ENCODE measurements at regions not wholly inside any gene's neighbourhood (a gene's known extent, or its start where the extent isn't known, plus 50 kb on each side); places are given as distances from the start of the nearest gene placed in this dataset.
"Not testable (repeated sequence)": the region's sequence is repeated elsewhere in the genome, so short reads cannot be mapped to it uniquely, and the experiment has no call there.

DNA sequence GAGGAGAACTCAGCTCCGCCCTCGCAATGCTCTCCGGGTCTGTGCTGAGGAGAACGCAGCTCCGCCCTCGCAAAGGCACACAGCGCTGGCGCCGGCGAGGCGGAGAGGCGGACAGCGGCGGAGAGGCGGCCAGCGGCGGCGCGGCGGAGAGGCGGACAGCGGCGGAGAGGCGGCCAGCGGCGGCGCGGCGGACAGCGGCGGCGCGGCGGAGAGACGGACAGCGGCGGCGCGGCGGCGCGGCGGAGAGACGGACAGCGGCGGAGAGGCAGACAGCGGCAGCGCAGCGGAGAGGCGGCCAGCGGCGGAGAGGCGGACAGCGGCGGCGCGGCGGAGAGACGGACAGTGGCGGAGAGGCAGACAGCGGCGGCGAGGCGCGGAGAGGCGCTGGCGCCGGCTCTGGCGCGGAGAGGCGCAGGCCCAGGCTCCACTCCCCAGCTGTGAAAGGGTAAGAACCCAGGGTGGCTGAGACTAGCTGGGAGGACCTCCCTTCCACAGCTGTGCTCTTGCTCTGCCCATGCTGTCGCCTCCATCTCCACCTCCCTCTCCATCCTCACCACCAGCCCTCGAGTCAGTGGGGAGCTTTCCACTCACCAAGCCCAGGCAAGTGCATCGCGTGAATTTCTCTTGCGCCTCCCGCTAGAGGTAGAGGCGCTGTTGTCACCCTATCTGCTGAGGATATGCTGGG is 2879.9 kb downstream of the RPIA start:
- H3K36me3 ChIP-seq; DNase-seq; H3K9me3 ChIP-seq; H3K27me3 ChIP-seq; H3K27ac ChIP-seq; intact Hi-C loops (cut with DNase I); H3K4me1 ChIP-seq: not testable (repeated sequence)
- peak overlapping the region in 1 of 4 donors; percentile 30 for H3K4me3 ChIP-seq
- 89 to 92% methylated on average over 36 to 46 of the region's 78 CpGs for WGBS, 2 donors

DNA sequence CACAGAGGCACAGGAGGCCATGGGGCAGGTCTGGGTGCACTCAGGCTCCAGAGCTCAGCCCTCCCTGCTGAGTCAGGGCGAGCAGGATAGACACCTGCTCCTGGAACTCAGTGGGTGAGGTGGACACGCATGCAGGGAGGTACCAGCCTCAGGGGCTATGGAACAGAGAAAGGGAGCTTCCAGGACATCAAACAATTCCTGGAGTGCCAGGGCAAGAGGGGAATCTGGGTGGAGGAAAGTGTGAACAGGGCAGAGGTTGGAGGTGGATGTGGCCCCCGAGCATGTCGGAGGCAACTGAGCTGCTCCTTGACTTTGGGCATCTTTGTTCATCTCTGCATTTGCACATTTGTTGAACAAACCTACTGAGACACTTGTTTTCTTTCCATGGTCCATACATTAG is 2881.5 kb downstream of the RPIA start:
- H3K27me3 ChIP-seq; H3K4me1 ChIP-seq; H3K27ac ChIP-seq; DNase-seq; intact Hi-C loops (cut with DNase I); H3K36me3 ChIP-seq; H3K4me3 ChIP-seq; H3K9me3 ChIP-seq: not testable (repeated sequence)
- 84 to 92% methylated on average over 2 to 3 of the region's 4 CpGs for WGBS, 2 donors

DNA sequence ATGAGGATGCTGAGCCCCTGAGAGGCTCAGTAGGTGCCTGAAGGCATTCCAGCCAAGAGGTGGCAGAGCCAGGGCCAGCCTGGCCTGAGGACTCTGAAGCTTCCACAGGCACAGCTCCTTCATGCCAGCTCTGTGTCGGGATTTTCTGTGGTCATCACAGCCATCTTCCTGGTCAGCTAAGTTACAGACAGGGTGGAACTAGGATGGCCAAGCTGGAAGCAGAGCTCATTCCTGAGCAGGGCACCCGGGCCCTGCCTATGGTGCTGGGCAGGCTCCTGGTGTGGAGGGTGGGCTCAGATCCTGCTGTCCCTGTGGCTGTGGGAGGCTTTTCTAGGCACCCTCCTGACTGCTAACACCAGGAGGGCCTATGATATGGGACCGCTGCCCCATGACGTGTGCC is 2882.3 kb downstream of the RPIA start:
- H3K9me3 ChIP-seq; DNase-seq; H3K4me1 ChIP-seq; H3K27me3 ChIP-seq; intact Hi-C loops (cut with DNase I); H3K27ac ChIP-seq; H3K4me3 ChIP-seq; H3K36me3 ChIP-seq: not testable (repeated sequence)
- 74 to 81% methylated on average over 2 of the region's 4 CpGs for WGBS, 2 donors

DNA sequence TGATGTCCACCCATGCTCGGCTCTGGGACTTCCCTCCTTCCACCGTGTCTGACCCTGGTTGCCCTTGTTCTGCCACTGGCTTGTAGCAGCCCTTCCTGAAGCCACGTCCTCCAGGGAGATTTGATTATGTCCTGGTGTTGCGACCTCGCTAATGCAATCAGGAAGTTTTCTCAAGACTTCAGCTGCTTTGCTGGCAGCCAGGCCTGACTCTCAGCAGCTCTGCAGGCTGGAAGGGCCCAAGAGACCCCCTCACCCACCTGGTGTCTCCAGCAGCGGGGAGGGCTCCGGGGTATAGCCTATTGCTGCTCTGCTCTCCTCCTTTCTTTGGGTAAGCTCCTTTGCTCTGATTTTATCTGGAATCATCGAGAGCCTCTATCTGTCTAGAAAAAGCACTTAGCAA is 2882.8 kb downstream of the RPIA start:
- WGBS, 2 donors: 60% methylated on average over 1 of the region's 8 CpGs; no CpG with 5 or more reads in 1 of the 2 donors
- H3K27ac ChIP-seq; H3K27me3 ChIP-seq; H3K36me3 ChIP-seq; intact Hi-C loops (cut with DNase I); H3K4me1 ChIP-seq; DNase-seq; H3K4me3 ChIP-seq; H3K9me3 ChIP-seq: not testable (repeated sequence)

DNA sequence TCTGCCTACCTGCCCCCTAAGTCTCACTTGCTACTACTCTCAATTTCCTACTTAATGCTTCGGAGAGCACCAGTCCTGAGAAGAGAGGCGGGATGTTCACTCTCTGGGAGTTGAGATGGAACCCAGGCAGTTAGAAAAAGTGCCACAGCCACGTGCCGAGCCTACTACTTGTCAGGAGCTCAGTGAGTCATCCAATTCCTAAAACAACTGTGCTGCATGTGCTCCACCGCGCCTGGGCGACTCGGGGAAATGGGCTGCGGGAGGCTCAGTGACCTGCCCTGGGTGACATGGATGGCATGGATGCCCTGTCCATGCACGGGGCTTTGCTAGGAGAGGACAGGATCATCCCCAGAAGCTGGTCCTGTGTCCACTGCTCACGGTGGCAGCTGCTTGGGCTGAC is 2884.2 kb downstream of the RPIA start:
- intact Hi-C loops (cut with DNase I); DNase-seq; H3K27ac ChIP-seq; H3K4me1 ChIP-seq; H3K27me3 ChIP-seq; H3K4me3 ChIP-seq; H3K36me3 ChIP-seq; H3K9me3 ChIP-seq: not testable (repeated sequence)
- 63 to 74% methylated on average over 5 to 8 of the region's 11 CpGs for WGBS, 2 donors

DNA sequence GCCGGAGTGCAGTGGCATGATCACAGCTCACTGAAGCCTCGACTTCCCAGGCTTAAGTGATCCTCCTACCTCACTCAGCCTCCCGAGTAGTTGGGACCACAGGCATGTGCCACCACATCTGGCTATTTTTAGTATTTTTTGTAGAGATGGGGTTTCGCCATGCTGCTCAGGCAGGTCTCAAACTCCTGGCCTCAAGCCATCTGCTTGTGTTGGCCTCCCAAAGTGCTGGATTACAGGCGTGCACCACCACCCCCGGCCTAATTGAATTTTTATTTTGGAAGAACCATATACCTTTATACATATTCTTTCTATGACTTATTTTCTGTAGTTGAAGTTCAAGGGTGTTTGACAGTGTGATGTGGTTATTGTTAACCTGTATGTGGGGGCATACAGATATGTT is 2885.9 kb downstream of the RPIA start:
- DNase-seq; intact Hi-C loops (cut with DNase I); H3K4me3 ChIP-seq; H3K4me1 ChIP-seq; H3K9me3 ChIP-seq; H3K27me3 ChIP-seq; H3K27ac ChIP-seq; H3K36me3 ChIP-seq: not testable (repeated sequence)
- 60 to 69% methylated on average over 3 to 6 of the region's 6 CpGs for WGBS, 2 donors

DNA sequence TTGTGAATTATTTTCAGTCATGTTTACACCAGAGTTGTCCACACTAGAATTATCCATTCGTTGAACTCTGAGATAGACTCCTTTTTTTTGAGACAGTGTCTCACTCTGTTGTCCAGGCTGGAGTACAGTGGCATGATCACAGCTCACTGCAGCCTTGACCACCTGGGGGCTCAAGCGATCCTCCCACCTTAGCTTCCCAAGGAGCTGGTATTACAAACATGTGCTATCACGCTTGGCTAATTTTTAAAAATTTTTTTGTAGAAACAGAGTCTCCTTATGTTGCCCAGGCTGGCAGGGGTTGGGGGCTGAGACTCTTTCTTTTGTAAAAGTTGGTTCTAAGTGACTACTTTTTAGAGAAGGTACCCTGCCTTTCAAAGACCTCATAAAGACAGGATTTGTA is 2887.2 kb downstream of the RPIA start:
- WGBS, 2 donors: 50 to 60% methylated on average over 3 of the region's 3 CpGs
- DNase-seq; H3K4me1 ChIP-seq; H3K4me3 ChIP-seq; H3K27ac ChIP-seq; H3K36me3 ChIP-seq; intact Hi-C loops (cut with DNase I): not testable (repeated sequence)
- Histone ChIP-seq H3K27me3 (peaks cover 0 to 11% (median 0%) of the 10 kb centered on the region in 4 donors), H3K9me3 (peaks cover 0 to 11% (median 0%) of the 10 kb centered on the region in 3 donors)

DNA sequence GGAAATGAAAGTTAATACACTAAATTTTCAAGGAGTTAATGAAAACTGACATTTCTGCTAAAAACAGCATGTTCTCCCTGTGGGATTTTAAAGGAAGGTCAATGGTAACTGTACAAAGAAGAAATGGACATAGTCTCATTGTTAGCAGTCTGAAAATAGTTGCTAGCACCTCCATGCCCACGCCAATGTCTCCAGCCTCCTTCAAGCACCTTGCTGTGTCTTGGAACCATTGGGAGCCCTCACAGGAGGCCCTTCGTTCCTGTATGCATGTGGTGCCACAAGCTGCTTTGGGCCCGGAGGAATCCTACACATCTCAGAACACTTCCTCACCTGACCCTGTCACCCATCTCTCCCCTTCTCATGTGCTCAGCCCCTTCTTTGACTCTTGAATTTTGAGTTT is 2888.1 kb downstream of the RPIA start:
- H3K36me3 ChIP-seq; intact Hi-C loops (cut with DNase I); DNase-seq; H3K27ac ChIP-seq; H3K4me1 ChIP-seq; H3K4me3 ChIP-seq: not testable (repeated sequence)
- Histone ChIP-seq H3K9me3 (peaks cover 0 to 16% (median 0%) of the 10 kb centered on the region in 3 donors), H3K27me3 (peaks cover 0 to 14% (median 0%) of the 10 kb centered on the region in 4 donors)
- 47 to 58% methylated on average over 3 of the region's 3 CpGs for WGBS, 2 donors

DNA sequence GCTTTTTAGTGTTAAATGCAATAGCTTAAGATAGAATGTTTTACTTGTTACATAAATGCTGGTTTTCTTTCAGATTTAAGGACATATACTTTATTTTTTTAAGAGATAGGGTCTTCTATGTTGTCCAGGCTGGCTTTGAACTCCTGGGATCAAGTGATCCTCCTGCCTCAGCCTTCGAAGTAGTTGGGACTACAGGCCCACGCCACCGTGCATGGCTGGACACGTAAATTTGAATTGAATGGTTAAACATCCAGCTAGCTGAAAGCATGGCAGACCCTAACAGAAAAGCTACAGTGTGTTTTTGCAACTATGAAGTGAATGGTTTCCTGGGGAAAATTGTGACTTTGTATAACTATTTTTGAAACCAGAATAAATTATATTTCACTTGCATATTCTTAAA is 2888.6 kb downstream of the RPIA start:
- Histone ChIP-seq H3K9me3 (peaks cover 0 to 18% (median 0%) of the 10 kb centered on the region in 3 donors), H3K27me3 (peaks cover 0 to 16% (median 0%) of the 10 kb centered on the region in 4 donors)
- WGBS, 2 donors: 75 to 77% methylated on average over 4 of the region's 4 CpGs
- DNase-seq; H3K4me1 ChIP-seq; H3K36me3 ChIP-seq; H3K27ac ChIP-seq; intact Hi-C loops (cut with DNase I); H3K4me3 ChIP-seq: not testable (repeated sequence)

DNA sequence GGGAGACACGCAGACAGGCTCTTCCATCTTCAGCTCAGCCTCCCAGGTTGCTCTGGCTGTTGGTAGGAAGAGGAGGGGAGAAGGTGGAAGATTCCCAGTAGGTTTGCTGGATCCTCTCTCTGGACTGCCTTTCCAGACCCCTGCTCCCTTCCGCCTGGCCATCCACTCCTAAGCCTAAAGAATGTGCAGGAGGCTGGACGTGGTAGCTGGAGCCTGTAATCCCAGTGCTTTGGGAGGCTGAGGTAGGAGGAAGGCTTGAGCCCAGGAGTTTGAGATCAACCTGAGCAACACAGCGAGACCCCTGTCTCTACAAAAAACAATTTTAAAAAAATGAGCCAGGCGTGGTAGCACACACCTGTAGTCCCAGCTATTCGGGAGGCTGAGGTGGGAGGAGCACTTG is 2895.6 kb downstream of the RPIA start:
- Histone ChIP-seq H3K27me3 (peaks cover 0 to 52% (median 0%) of the 10 kb centered on the region in 4 donors), H3K9me3 (peaks cover 0 to 18% (median 0%) of the 10 kb centered on the region in 3 donors)
- H3K36me3 ChIP-seq; DNase-seq; intact Hi-C loops (cut with DNase I); H3K4me3 ChIP-seq; H3K4me1 ChIP-seq; H3K27ac ChIP-seq: not testable (repeated sequence)
- WGBS, 2 donors: 70 to 85% methylated on average over 5 to 6 of the region's 6 CpGs

DNA sequence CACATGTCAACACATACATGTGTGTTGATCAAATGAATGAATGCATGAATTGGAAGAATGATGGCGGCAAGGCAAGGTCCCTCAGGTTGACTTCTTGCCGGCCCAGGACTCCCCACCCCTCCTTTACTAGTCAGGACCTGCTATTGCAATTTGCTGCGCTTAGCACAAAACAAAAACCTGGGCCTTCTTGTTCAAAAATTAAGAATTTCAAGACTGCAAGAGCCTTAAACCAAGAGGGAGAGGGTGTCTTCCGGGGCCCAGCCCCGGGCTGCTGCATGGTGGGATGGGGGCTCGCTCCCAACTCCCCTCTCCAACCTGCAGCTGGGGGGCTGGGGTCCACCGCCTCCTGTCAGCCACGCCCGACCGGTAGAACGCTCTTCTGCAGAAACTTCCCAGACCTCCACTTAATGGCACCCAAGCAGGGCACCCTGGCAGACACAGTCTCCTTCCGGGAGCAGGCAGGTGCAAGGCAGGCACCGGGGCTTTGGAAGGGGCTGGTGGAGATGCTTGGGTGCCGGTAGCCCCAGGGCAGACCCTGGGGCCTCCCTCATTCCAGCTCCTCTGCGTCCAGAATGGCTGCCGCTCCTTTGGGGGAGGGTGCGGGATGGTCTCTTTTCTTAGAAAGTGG is 2896.5 kb downstream of the RPIA start:
- intact Hi-C loops (cut with DNase I); H3K36me3 ChIP-seq; H3K4me1 ChIP-seq; H3K27ac ChIP-seq; DNase-seq; H3K4me3 ChIP-seq: not testable (repeated sequence)
- H3K9me3 ChIP-seq: peaks cover 0 to 13% (median 0%) of the 10 kb centered on the region in 3 donors
- H3K27me3 ChIP-seq: peaks cover 0 to 58% (median 0%) of the 10 kb centered on the region in 4 donors
- WGBS, 2 donors: 83 to 87% methylated on average over 9 to 12 of the region's 17 CpGs

DNA sequence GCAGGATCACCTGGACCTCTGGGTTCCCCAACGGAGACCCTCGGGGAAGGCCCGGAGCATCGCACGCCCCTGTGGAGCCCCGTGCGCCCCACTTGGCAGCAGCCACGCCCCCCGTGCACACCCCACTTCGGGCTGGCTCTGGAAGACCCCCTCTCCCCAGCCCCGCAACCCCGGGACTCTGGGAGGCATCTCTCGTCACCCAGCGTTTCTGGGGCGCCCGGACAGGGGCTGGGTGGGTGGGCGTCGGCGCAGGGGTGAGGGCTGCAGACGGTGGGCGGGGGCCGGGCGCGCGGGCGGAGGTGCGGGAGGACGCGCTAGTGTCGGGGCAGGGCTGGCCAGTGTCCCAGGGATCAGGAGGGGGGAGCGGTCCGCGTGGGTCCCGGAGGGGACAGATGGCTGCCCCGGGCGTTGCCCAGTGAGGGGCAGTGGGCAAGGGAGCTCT is 2897.3 kb downstream of the RPIA start:
- not testable (repeated sequence) for H3K4me3 ChIP-seq, DNase-seq
- WGBS, 2 donors: 86% methylated on average over 19 to 23 of the region's 36 CpGs

More for the DNA sequence above, 2897.3 kb downstream of the RPIA start:
- H3K9me3 ChIP-seq; H3K27ac ChIP-seq; intact Hi-C loops (cut with DNase I); H3K4me1 ChIP-seq; H3K36me3 ChIP-seq: not testable (repeated sequence)
- peaks cover 0 to 54% (median 0%) of the 10 kb centered on the region in 4 donors for H3K27me3 ChIP-seq

Data from esophagus squamous epithelium (tissue), 5 donors.